PC-3 (cell line): ENCODE measurements at regions not wholly inside any gene's neighbourhood (a gene's known extent, or its start where the extent isn't known, plus 50 kb on each side); places are given as distances from the start of the nearest gene placed in this dataset.

Experiments used
- CTCF ChIP-seq: fragments of 300-600 bp; sonication (generic); conservative IDR thresholded peaks from 2 replicates; pipeline ENCODE4 v1.5.1; 2017; ENCODE audit warnings: antibody characterized with exemption, low read depth, mild to moderate bottlenecking, low read length
- EZH2phosphoT487 ChIP-seq: fragments of 300-600 bp; sonication (generic); IDR thresholded peaks from 2 replicates; pipeline ENCODE4 v1.6.1; 2018; ENCODE audit warnings: mild to moderate bottlenecking, antibody characterized with exemption, low read length, borderline replicate concordance

GRCh38 chr9:30943446-30944224, 1440.8 kb upstream of the ACO1 start:
- TF ChIP-seq CTCF, result no peak
- TF ChIP-seq EZH2phosphoT487, result no peak
